Neural progenitor cell (in vitro differentiated cells): ENCODE measurements at regions not wholly inside any gene's neighbourhood (a gene's known extent, or its start where the extent isn't known, plus 50 kb on each side); places are given as distances from the start of the nearest gene placed in this dataset.

Experiments
- DNase-seq: peaks from one replicate; pipeline ENCODE4 v3.0.0-alpha.2; 2016; ENCODE audit warnings: low spot score
- H2AFZ ChIP-seq: fragments of 200-600 bp; sonication (generic); replicated peaks from 2 replicates; pipeline ENCODE4 v1.6.1; 2016; ENCODE audit warnings: antibody characterized with exemption
- H3F3A ChIP-seq: fragments of 200-600 bp; sonication (generic); 2 replicates; pipeline ENCODE4 v1.6.1; 2016; ENCODE audit warnings: antibody characterized with exemption, low read depth
- H3K27ac ChIP-seq: fragments of 200-600 bp; sonication (generic); 2 replicates; pipeline ENCODE4 v1.5.1; 2016; ENCODE audit warnings: mild to moderate bottlenecking
- H3K27me3 ChIP-seq: fragments of 200-600 bp; sonication (generic); 2 replicates; pipeline ENCODE4 v1.6.1; 2016; ENCODE audit warnings: mild to moderate bottlenecking, moderate library complexity
- H3K36me3 ChIP-seq: fragments of 200-600 bp; sonication (generic); 2 replicates; pipeline ENCODE4 v1.5.1; 2016
- H3K4me1 ChIP-seq: fragments of 200-600 bp; sonication (generic); 2 replicates; pipeline ENCODE4 v1.6.1; 2016; ENCODE audit warnings: mixed run types
- H3K4me2 ChIP-seq: fragments of 200-600 bp; sonication (generic); 2 replicates; pipeline ENCODE4 v1.6.1; 2016
- H3K4me3 ChIP-seq: fragments of 200-600 bp; sonication (generic); 2 replicates; pipeline ENCODE4 v1.5.1; 2016
- H3K79me2 ChIP-seq: fragments of 200-600 bp; sonication (generic); 2 replicates; pipeline ENCODE4 v1.6.1; 2016; ENCODE audit warnings: low read depth
- H3K9ac ChIP-seq: fragments of 200-600 bp; sonication (generic); 2 replicates; pipeline ENCODE4 v1.6.1; 2016
- H3K9me3 ChIP-seq: fragments of 200-600 bp; sonication (generic); 2 replicates; pipeline ENCODE4 v1.5.1; 2016; ENCODE audit warnings: low read depth
- H4K20me1 ChIP-seq: fragments of 200-600 bp; sonication (generic); 2 replicates; pipeline ENCODE4 v1.6.1; 2016; ENCODE audit warnings: low read depth
- H3K27ac Mint-ChIP-seq: 3 replicates; pipeline ENCODE4 v1.8.0; 2021; ENCODE audit warnings: mixed read lengths
- H3K27me3 Mint-ChIP-seq: 2 replicates; pipeline ENCODE4 v1.8.0; 2022; ENCODE audit warnings: low read depth, mild to moderate bottlenecking, inconsistent platforms, moderate library complexity, mixed read lengths; ENCODE audit not compliant: insufficient read depth
- H3K36me3 Mint-ChIP-seq: 3 replicates; pipeline ENCODE4 v1.8.0; 2021; ENCODE audit warnings: mixed read lengths
- H3K4me1 Mint-ChIP-seq: 3 replicates; pipeline ENCODE4 v1.8.0; 2021; ENCODE audit warnings: mixed read lengths
- H3K4me3 Mint-ChIP-seq: 3 replicates; pipeline ENCODE4 v1.8.0; 2021; ENCODE audit warnings: mild to moderate bottlenecking, moderate library complexity, mixed read lengths
- H3K9me3 Mint-ChIP-seq: 3 replicates; pipeline ENCODE4 v1.8.0; 2020; ENCODE audit warnings: mixed read lengths
- CTCF ChIP-seq: fragments of 200-600 bp; sonication (generic); IDR thresholded peaks from 2 replicates; pipeline ENCODE4 v1.5.1; 2017; ENCODE audit warnings: antibody characterized with exemption, mild to moderate bottlenecking
- EZH2 ChIP-seq: fragments of 200-600 bp; sonication (generic); IDR thresholded peaks from 2 replicates; pipeline ENCODE4 v1.6.1; 2017; ENCODE audit warnings: antibody characterized with exemption, mild to moderate bottlenecking, moderate library complexity
- EZH2phosphoT487 ChIP-seq: fragments of 200-600 bp; sonication (generic); IDR thresholded peaks from 2 replicates; pipeline ENCODE4 v1.6.1; 2017; ENCODE audit warnings: antibody characterized with exemption

GRCh38 chr2:16061441-16062217, 121.3 kb downstream of the MYCN start:
- H3K27ac ChIP-seq, result no peak overlapping the region
- H3K27me3 ChIP-seq, result no peaks in the 10 kb centered on the region
- H3K79me2 ChIP-seq, result no peaks in the 10 kb centered on the region
- Mint-ChIP-seq H3K4me1 (peaks cover 6% of the 10 kb centered on the region), H3K27ac (no peak overlapping the region), H3K36me3 (peaks cover 10% of the 10 kb centered on the region), H3K9me3 (peaks cover 48% of the 10 kb centered on the region), H3K27me3 (peaks cover 11% of the 10 kb centered on the region), H3K4me3 (no peak overlapping the region)
- no peak overlapping the region for H2AFZ ChIP-seq
- H3K36me3 ChIP-seq, result no peaks in the 10 kb centered on the region
- peaks cover 4% of the 10 kb centered on the region for H3K9me3 ChIP-seq
- H4K20me1 ChIP-seq, result no peaks in the 10 kb centered on the region
- DNase-seq, result no peak
- H3K9ac ChIP-seq, result no peak overlapping the region
- TF ChIP-seq EZH2 (no peak), EZH2phosphoT487 (no peak), CTCF (no peak)
- no peak overlapping the region for H3K4me2 ChIP-seq
- no peak overlapping the region for H3K4me3 ChIP-seq
- no peaks in the 10 kb centered on the region for H3F3A ChIP-seq
- no peaks in the 10 kb centered on the region for H3K4me1 ChIP-seq

- H3K36me3 ChIP-seq, result no peaks in the 10 kb centered on the region
- H3K4me3 ChIP-seq, result no peak overlapping the region
- H4K20me1 ChIP-seq, result no peaks in the 10 kb centered on the region
- H3F3A ChIP-seq, result no peaks in the 10 kb centered on the region
- H3K79me2 ChIP-seq, result no peaks in the 10 kb centered on the region
- H2AFZ ChIP-seq, result no peak overlapping the region
- no peak overlapping the region for H3K4me2 ChIP-seq
- peaks cover 10% of the 10 kb centered on the region for H3K36me3 Mint-ChIP-seq
- TF ChIP-seq CTCF, result no peak
- no peak for TF ChIP-seq EZH2phosphoT487
- no peak for TF ChIP-seq EZH2
- no peak for DNase-seq
- H3K27ac Mint-ChIP-seq, result no peak overlapping the region
- peaks cover 4% of the 10 kb centered on the region for H3K9me3 ChIP-seq
- no peak overlapping the region for H3K9ac ChIP-seq
- H3K9me3 Mint-ChIP-seq, result peaks cover 48% of the 10 kb centered on the region
- peaks cover 7% of the 10 kb centered on the region for H3K4me1 Mint-ChIP-seq
- H3K27me3 ChIP-seq, result no peaks in the 10 kb centered on the region
- no peak overlapping the region for H3K4me3 Mint-ChIP-seq
- H3K4me1 ChIP-seq, result no peaks in the 10 kb centered on the region
- peaks cover 11% of the 10 kb centered on the region for H3K27me3 Mint-ChIP-seq
- no peak overlapping the region for H3K27ac ChIP-seq
These were observed 120.6 kb downstream of the MYCN start for GRCh38 chr2:16060936-16061338.

GRCh38 chr2:16060125-16060935, 120.0 kb downstream of the MYCN start:
- TF ChIP-seq EZH2 (no peak), EZH2phosphoT487 (no peak), CTCF (no peak)
- H3K36me3 Mint-ChIP-seq, result peaks cover 10% of the 10 kb centered on the region
- no peak overlapping the region for H3K27ac ChIP-seq
- no peaks in the 10 kb centered on the region for H4K20me1 ChIP-seq
- H3K4me1 Mint-ChIP-seq, result peaks cover 13% of the 10 kb centered on the region
- H3K4me2 ChIP-seq, result no peak overlapping the region
- H3F3A ChIP-seq, result no peaks in the 10 kb centered on the region
- H3K79me2 ChIP-seq, result no peaks in the 10 kb centered on the region
- no peak overlapping the region for H3K9ac ChIP-seq
- no peak overlapping the region for H2AFZ ChIP-seq
- no peaks in the 10 kb centered on the region for H3K27me3 ChIP-seq
- H3K36me3 ChIP-seq, result no peaks in the 10 kb centered on the region
- H3K4me3 Mint-ChIP-seq, result no peak overlapping the region
- H3K27ac Mint-ChIP-seq, result no peak overlapping the region
- H3K9me3 ChIP-seq, result peaks cover 4% of the 10 kb centered on the region
- H3K27me3 Mint-ChIP-seq, result peaks cover 11% of the 10 kb centered on the region
- H3K4me3 ChIP-seq, result no peak overlapping the region
- no peak for DNase-seq
- peaks cover 48% of the 10 kb centered on the region for H3K9me3 Mint-ChIP-seq
- no peaks in the 10 kb centered on the region for H3K4me1 ChIP-seq
